Gastroesophageal sphincter (tissue), 4 donors: ENCODE measurements at regions not wholly inside any gene's neighbourhood (a gene's known extent, or its start where the extent isn't known, plus 50 kb on each side); places are given as distances from the start of the nearest gene placed in this dataset.

Experiments used
- ATAC-seq: fragments of 150-250 bp; one replicate; pipeline ENCODE4 v1.9.1; 2016; ENCODE audit warnings: mild to moderate bottlenecking, moderate library complexity
- H3K27ac ChIP-seq, 4 donors: fragments of 200-600 bp; sonication (generic) in 3 of 4; 1 replicate in 3 of 4; 2 replicates in 1 of 4; pipeline ENCODE4 v1.5.1; 2016 to 2019
- H3K27me3 ChIP-seq: fragments of 200-600 bp; sonication (generic); one replicate; pipeline ENCODE4 v1.5.1; 2019
- H3K36me3 ChIP-seq, 2 donors: fragments of 200-600 bp; sonication (generic); one replicate each; pipeline ENCODE4 v1.5.1; 2019; ENCODE audit warnings: control low read depth in 1 of 2
- H3K4me1 ChIP-seq, 3 donors: fragments of 200-600 bp; sonication (generic); 1 replicate in 2 of 3; 2 replicates in 1 of 3; pipeline ENCODE4 v1.5.1; 2016 to 2019; ENCODE audit warnings: control low read depth in 2 of 3
- H3K4me3 ChIP-seq, 2 donors: fragments of 200-600 bp; sonication (generic); one replicate each; pipeline ENCODE4 v1.5.1; 2019; ENCODE audit warnings: mild to moderate bottlenecking in 1 of 2, moderate library complexity in 1 of 2
- H3K9me3 ChIP-seq, 3 donors: fragments of 200-600 bp; sonication (generic); one replicate each; pipeline ENCODE4 v1.5.1; 2017 to 2019; ENCODE audit warnings: control low read depth in 2 of 3
- CTCF ChIP-seq, 4 experiments: fragments of 200-600 bp in 2 of 4; fragments of 450-650 bp in 2 of 4; sonication (generic) in 1 of 4; IDR thresholded peaks; one replicate each; pipeline ENCODE4 v1.5.1; 2017 to 2019; ENCODE audit warnings: antibody characterized with exemption in 4 of 4, mild to moderate bottlenecking in 2 of 4, moderate library complexity in 2 of 4
- EP300 ChIP-seq: sonication (generic); formaldehyde crosslinking; IDR thresholded peaks from one replicate; pipeline ENCODE4 v1.6.1; 2017; ENCODE audit warnings: antibody characterized with exemption, mild to moderate bottlenecking
- POLR2A ChIP-seq, 2 donors: fragments of 450-650 bp; IDR thresholded peaks; one replicate each; pipeline ENCODE4 v1.6.1; 2017; ENCODE audit warnings: antibody characterized with exemption in 2 of 2, mild to moderate bottlenecking in 2 of 2, moderate library complexity in 1 of 2
- POLR2AphosphoS5 ChIP-seq: sonication (generic); formaldehyde crosslinking; IDR thresholded peaks from one replicate; pipeline ENCODE4 v1.6.1; 2017; ENCODE audit warnings: antibody characterized with exemption
- WGBS, 2 donors: methylation state at CpG; one replicate each; pipeline ENCODE4 v1.1.5; 2018; ENCODE audit warnings: low coverage in 1 of 2; 5-methylcytosine and 5-hydroxymethylcytosine counted together

- Histone ChIP-seq H3K27me3 (no peaks in the 10 kb centered on the region), H3K36me3 (no peaks in the 10 kb centered on the region), H3K4me3 (no peak overlapping the region), H3K27ac (no peak overlapping the region), H3K4me1 (no peaks in the 10 kb centered on the region), H3K9me3 (peaks cover 0 to 42% (median 0%) of the 10 kb centered on the region in 3 donors)
- no peak for ATAC-seq
- 79 to 81% methylated on average over 6 to 8 of the region's 17 CpGs for WGBS, 2 donors
- TF ChIP-seq EP300 (no peak), CTCF (IDR thresholded peaks at IDR 0.05) (no peak), POLR2AphosphoS5 (no peak), POLR2A (IDR thresholded peaks at IDR 0.05) (no peak)
Observed at GRCh38 chr18:78571831-78572347, 407.7 kb upstream of the SALL3 start.

- H3K27ac ChIP-seq: no peak overlapping the region
- TF ChIP-seq POLR2A (IDR thresholded peaks at IDR 0.05) (no peak), EP300 (no peak), POLR2AphosphoS5 (no peak), CTCF (IDR thresholded peaks at IDR 0.05) (no peak)
- no peaks in the 10 kb centered on the region for H3K27me3 ChIP-seq
- ATAC-seq: no peak
- peaks cover 0 to 37% (median 0%) of the 10 kb centered on the region in 3 donors for H3K9me3 ChIP-seq
- no peak overlapping the region for H3K4me3 ChIP-seq
- H3K4me1 ChIP-seq: no peaks in the 10 kb centered on the region
- no peaks in the 10 kb centered on the region for H3K36me3 ChIP-seq
Observed at GRCh38 chr18:78573773-78574172, 405.8 kb upstream of the SALL3 start.

GRCh38 chr18:78576967-78577366 lies 402.7 kb upstream of the SALL3 start:
- Histone ChIP-seq H3K27me3 (no peaks in the 10 kb centered on the region), H3K36me3 (no peaks in the 10 kb centered on the region), H3K27ac (no peak overlapping the region), H3K4me3 (no peak overlapping the region), H3K9me3 (peaks cover 0 to 21% (median 0%) of the 10 kb centered on the region in 3 donors), H3K4me1 (no peaks in the 10 kb centered on the region)
- TF ChIP-seq CTCF (IDR thresholded peaks at IDR 0.05) (no peak), EP300 (no peak)
- ATAC-seq: no peak
- 87 to 94% methylated on average over 3 of the region's 11 CpGs for WGBS, 2 donors

GRCh38 chr18:78579449-78579848 lies 400.2 kb upstream of the SALL3 start:
- WGBS, 2 donors: 59 to 88% methylated on average over 3 to 4 of the region's 4 CpGs
- no peak for ATAC-seq
- H3K27me3 ChIP-seq: peaks cover 6% of the 10 kb centered on the region
- H3K4me3 ChIP-seq: no peak overlapping the region
- H3K4me1 ChIP-seq: no peaks in the 10 kb centered on the region
- H3K36me3 ChIP-seq: no peaks in the 10 kb centered on the region
- TF ChIP-seq EP300: no peak
- no peak for TF ChIP-seq POLR2A (IDR thresholded peaks at IDR 0.05)
- TF ChIP-seq CTCF (IDR thresholded peaks at IDR 0.05): no peak
- no peak for TF ChIP-seq POLR2AphosphoS5
- H3K27ac ChIP-seq: no peak overlapping the region
- peaks cover 0 to 4% (median 0%) of the 10 kb centered on the region in 3 donors for H3K9me3 ChIP-seq

- Histone ChIP-seq H3K4me1 (no peaks in the 10 kb centered on the region), H3K9me3 (no peaks in the 10 kb centered on the region), H3K27ac (no peak overlapping the region), H3K36me3 (no peaks in the 10 kb centered on the region), H3K4me3 (no peak overlapping the region), H3K27me3 (peaks cover 8% of the 10 kb centered on the region)
- no peak for ATAC-seq
- no peak for TF ChIP-seq CTCF (IDR thresholded peaks at IDR 0.05)
- TF ChIP-seq POLR2AphosphoS5: no peak
- 76 to 81% methylated on average over 3 to 9 of the region's 16 CpGs for WGBS, 2 donors
Observed at GRCh38 chr18:78579854-78580577, 399.6 kb upstream of the SALL3 start.
